ENCODE measurements at regions not wholly inside any gene's neighbourhood (a gene's known extent, or its start where the extent isn't known, plus 50 kb on each side); places are given as distances from the start of the nearest gene placed in this dataset.
A peak's percentile ranks its signal among the peaks of the same experiment; 100 is the strongest.
"Not testable (repeated sequence)": the region's sequence is repeated elsewhere in the genome, so short reads cannot be mapped to it uniquely, and the experiment has no call there.

DNA sequence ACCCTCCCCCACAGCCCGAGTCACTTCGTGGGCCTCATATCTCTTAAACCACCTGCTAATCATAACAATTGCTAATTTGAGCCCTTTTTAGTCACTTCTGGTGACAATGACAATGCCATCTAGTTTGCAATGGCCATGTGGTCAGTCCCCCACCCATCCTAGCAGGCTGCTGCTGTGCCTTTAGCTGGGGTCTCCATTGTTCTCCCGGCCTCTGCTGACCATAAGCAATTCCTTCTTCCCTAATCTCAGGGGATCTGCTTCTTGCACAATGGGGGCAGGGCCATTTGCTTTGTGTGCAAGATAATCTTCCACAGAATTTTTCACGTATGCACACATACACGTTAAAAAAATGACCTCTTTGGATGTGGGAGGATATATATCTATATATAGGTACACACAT, 406.1 kb upstream of the ONECUT1 start:
- H3K4me1 ChIP-seq (ENCODE audit: insufficient read depth): no peaks in the 10 kb centered on the region
- no peaks in the 10 kb centered on the region for H3K9me3 ChIP-seq (ENCODE audit: low read depth)
- no peaks in the 10 kb centered on the region for H3K27me3 ChIP-seq (replicated peaks; ENCODE audit: insufficient read depth)
- H3K9ac ChIP-seq: no peak overlapping the region
- no peak for TF ChIP-seq EZH2phosphoT487 (IDR thresholded peaks at IDR 0.05; ENCODE audit: insufficient read depth, low read depth)
- no peak for TF ChIP-seq EZH2 (IDR thresholded peaks at IDR 0.05; ENCODE audit: insufficient read depth, poor library complexity, severe bottlenecking)
- 27 to 36% methylated on average over 5 of the region's 5 CpGs for WGBS, 2 experiments (ENCODE audit: low coverage in 1 of 2, low lambda C conversion rate in 2 of 2, missing lambda C conversion rate in 2 of 2)
- H4K20me1 ChIP-seq (ENCODE audit: insufficient read depth): no peaks in the 10 kb centered on the region
- H3K27ac ChIP-seq: no peak overlapping the region
- no peak for DNase-seq
- no peak overlapping the region for H2AFZ ChIP-seq
- H3F3A ChIP-seq (ENCODE audit: insufficient read depth): no peaks in the 10 kb centered on the region
- in situ Hi-C loops (cut with MboI): loop anchor here (25.0 kb wide), 1 partner anchor 409 kb away; the partner anchor contains the start of gene ONECUT1
- H3K36me3 ChIP-seq (ENCODE audit: low read depth): no peaks in the 10 kb centered on the region
- no peak overlapping the region for H3K4me2 ChIP-seq (ENCODE audit: unreplicated experiment)
- H3K4me3 ChIP-seq: no peak overlapping the region
- no peaks in the 10 kb centered on the region for H3K9me2 ChIP-seq (ENCODE audit: insufficient read depth)
- H3K79me2 ChIP-seq (ENCODE audit: insufficient read depth): no peaks in the 10 kb centered on the region

DNA sequence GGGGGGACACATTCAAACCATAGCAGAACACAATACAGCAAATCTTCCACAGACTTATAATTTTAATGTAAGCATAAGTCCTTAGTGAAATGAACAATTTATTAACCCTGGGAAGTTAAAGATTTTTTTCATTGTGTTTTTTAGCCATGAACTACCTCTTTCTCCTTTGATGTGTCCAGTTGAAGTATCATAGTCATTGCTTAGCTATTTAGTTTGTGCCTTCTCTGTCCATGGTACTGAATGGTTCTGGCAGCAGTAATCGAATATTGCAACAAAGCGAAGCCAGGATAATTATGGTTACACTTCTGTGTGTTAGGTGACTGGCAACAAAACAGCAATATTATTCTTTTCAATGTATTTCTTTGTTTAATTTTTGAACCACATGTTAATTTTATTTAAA, 403.0 kb upstream of the ONECUT1 start:
- Histone ChIP-seq H3K9me3 (ENCODE audit: low read depth) (no peaks in the 10 kb centered on the region), H3K4me3 (no peak overlapping the region), H3K27me3 (replicated peaks; ENCODE audit: insufficient read depth) (no peaks in the 10 kb centered on the region), H3K36me3 (ENCODE audit: low read depth) (no peaks in the 10 kb centered on the region), H3F3A (ENCODE audit: insufficient read depth) (no peaks in the 10 kb centered on the region), H3K9me2 (ENCODE audit: insufficient read depth) (no peaks in the 10 kb centered on the region), H2AFZ (no peak overlapping the region), H3K4me1 (ENCODE audit: insufficient read depth) (no peaks in the 10 kb centered on the region), H3K9ac (no peak overlapping the region), H3K27ac (no peak overlapping the region), H3K79me2 (ENCODE audit: insufficient read depth) (no peaks in the 10 kb centered on the region), H3K4me2 (ENCODE audit: unreplicated experiment) (no peak overlapping the region), H4K20me1 (ENCODE audit: insufficient read depth) (no peaks in the 10 kb centered on the region)
- no peak for TF ChIP-seq EZH2phosphoT487 (IDR thresholded peaks at IDR 0.05; ENCODE audit: insufficient read depth, low read depth)
- TF ChIP-seq EZH2 (IDR thresholded peaks at IDR 0.05; ENCODE audit: insufficient read depth, poor library complexity, severe bottlenecking): no peak
- peak; percentile 28 for DNase-seq
- WGBS, 2 experiments (ENCODE audit: low coverage in 1 of 2, low lambda C conversion rate in 2 of 2, missing lambda C conversion rate in 2 of 2): 26 to 28% methylated on average over 2 of the region's 2 CpGs
- in situ Hi-C loops (cut with MboI): loop anchor here (25.0 kb wide), 1 partner anchor 406 kb away; the partner anchor contains the start of gene ONECUT1

DNA sequence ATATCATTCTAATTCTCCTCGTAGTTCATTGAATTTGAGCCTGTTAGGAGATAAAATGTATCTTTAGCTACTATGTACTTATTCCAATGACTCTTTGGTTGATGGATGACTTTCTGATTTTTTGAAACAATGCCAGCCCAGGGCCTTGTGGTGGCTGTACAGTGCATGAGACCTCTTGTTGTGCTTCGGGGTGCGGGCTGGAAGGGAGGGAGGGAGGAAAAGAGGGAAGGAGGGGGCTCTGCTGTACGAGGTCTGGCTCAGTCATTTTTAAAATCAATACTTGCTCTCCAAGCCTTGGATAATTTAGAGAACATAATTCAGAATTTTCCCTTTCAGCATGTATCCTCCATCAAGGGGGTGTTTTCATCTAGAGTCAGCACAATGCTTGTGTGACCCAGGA, 399.7 kb upstream of the ONECUT1 start:
- no peaks in the 10 kb centered on the region for H3K9me2 ChIP-seq (ENCODE audit: insufficient read depth)
- no peak for TF ChIP-seq EZH2 (IDR thresholded peaks at IDR 0.05; ENCODE audit: insufficient read depth, poor library complexity, severe bottlenecking)
- no peak for TF ChIP-seq EZH2phosphoT487 (IDR thresholded peaks at IDR 0.05; ENCODE audit: insufficient read depth, low read depth)
- no peaks in the 10 kb centered on the region for H3K9me3 ChIP-seq (ENCODE audit: low read depth)
- no peak overlapping the region for H2AFZ ChIP-seq
- 16 to 17% methylated on average over 4 of the region's 4 CpGs for WGBS, 2 experiments (ENCODE audit: low coverage in 1 of 2, low lambda C conversion rate in 2 of 2, missing lambda C conversion rate in 2 of 2)
- H3K9ac ChIP-seq: no peak overlapping the region
- no peaks in the 10 kb centered on the region for H3K36me3 ChIP-seq (ENCODE audit: low read depth)
- H3K4me2 ChIP-seq (ENCODE audit: unreplicated experiment): no peak overlapping the region
- no peak for DNase-seq
- no peak overlapping the region for H3K4me3 ChIP-seq
- in situ Hi-C loops (cut with MboI): loop anchor here (25.0 kb wide), 1 partner anchor 403 kb away; the partner anchor contains the start of gene ONECUT1
- no peaks in the 10 kb centered on the region for H3K79me2 ChIP-seq (ENCODE audit: insufficient read depth)
- no peaks in the 10 kb centered on the region for H3K27me3 ChIP-seq (replicated peaks; ENCODE audit: insufficient read depth)
- no peaks in the 10 kb centered on the region for H3K4me1 ChIP-seq (ENCODE audit: insufficient read depth)
- H4K20me1 ChIP-seq (ENCODE audit: insufficient read depth): no peaks in the 10 kb centered on the region
- no peak overlapping the region for H3K27ac ChIP-seq
- H3F3A ChIP-seq (ENCODE audit: insufficient read depth): no peaks in the 10 kb centered on the region

DNA sequence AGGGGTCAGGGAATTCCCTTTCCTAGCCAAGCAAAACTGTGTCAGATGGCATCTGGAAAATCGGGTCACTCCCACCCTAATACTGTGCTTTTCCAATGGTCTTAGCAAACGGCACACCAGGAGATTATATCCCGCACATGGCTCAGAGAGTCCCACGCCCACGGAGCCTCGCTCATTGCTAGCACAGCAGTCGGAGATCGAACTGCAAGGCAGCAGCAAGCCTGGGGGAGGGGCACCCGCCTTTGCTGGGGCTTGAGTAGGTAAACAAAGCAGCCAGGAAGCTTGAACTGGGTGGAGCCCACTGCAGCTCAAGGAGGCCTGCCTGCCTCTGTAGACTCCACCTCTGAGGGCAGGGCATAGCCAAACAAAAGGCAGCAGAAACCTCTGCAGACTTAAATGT, 393.3 kb upstream of the ONECUT1 start:
- not testable (repeated sequence) for H3K9me3 ChIP-seq (ENCODE audit: low read depth)
- 38 to 53% methylated on average over 8 to 9 of the region's 9 CpGs for WGBS, 2 experiments (ENCODE audit: low coverage in 1 of 2, low lambda C conversion rate in 2 of 2, missing lambda C conversion rate in 2 of 2)
- in situ Hi-C loops (cut with MboI): loop anchor here (25.0 kb wide), 1 partner anchor 396 kb away; the partner anchor contains the start of gene ONECUT1

DNA sequence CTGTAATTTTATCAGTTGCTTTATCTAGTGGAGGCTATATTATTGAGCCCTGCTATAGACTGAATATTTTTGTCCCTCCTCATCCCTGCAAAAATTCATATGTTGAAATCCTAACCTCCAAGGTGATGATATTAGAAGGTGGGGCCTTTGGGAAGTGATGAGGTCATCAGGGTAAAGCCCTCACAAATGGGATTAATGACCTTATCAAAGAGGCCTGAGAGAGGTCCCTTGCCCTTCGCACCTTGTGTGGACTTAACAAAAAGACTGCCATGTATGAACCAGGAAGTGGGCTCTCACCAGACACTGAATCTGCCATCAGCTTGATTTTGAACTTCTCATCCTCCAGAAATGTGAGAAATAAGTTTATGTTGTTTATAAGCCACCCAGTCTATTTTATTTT, 381.4 kb upstream of the ONECUT1 start:
- TF ChIP-seq EZH2phosphoT487 (IDR thresholded peaks at IDR 0.05; ENCODE audit: insufficient read depth, low read depth) (no peak), EZH2 (IDR thresholded peaks at IDR 0.05; ENCODE audit: insufficient read depth, poor library complexity, severe bottlenecking) (no peak)
- no peak for DNase-seq
- H3K9ac ChIP-seq: no peak overlapping the region
- no peaks in the 10 kb centered on the region for H3K36me3 ChIP-seq (ENCODE audit: low read depth)
- no peaks in the 10 kb centered on the region for H3K4me1 ChIP-seq (ENCODE audit: insufficient read depth)
- no peaks in the 10 kb centered on the region for H3K9me2 ChIP-seq (ENCODE audit: insufficient read depth)
- H4K20me1 ChIP-seq (ENCODE audit: insufficient read depth): no peaks in the 10 kb centered on the region
- H3F3A ChIP-seq (ENCODE audit: insufficient read depth): no peaks in the 10 kb centered on the region
- H3K27ac ChIP-seq: no peak overlapping the region
- H3K27me3 ChIP-seq (replicated peaks; ENCODE audit: insufficient read depth): no peaks in the 10 kb centered on the region
- no peak overlapping the region for H2AFZ ChIP-seq
- no peak overlapping the region for H3K4me2 ChIP-seq (ENCODE audit: unreplicated experiment)
- H3K79me2 ChIP-seq (ENCODE audit: insufficient read depth): no peaks in the 10 kb centered on the region
- in situ Hi-C loops (cut with MboI): no loop called here
- no peaks in the 10 kb centered on the region for H3K9me3 ChIP-seq (ENCODE audit: low read depth)
- 19 to 29% methylated on average over 1 of the region's 1 CpG for WGBS, 2 experiments (ENCODE audit: low coverage in 1 of 2, low lambda C conversion rate in 2 of 2, missing lambda C conversion rate in 2 of 2)
- no peak overlapping the region for H3K4me3 ChIP-seq

More for the DNA sequence above, 393.3 kb upstream of the ONECUT1 start:
- not testable (repeated sequence) for H3K79me2 ChIP-seq (ENCODE audit: insufficient read depth); DNase-seq; H3K36me3 ChIP-seq (ENCODE audit: low read depth); H3F3A ChIP-seq (ENCODE audit: insufficient read depth); H3K27me3 ChIP-seq (replicated peaks; ENCODE audit: insufficient read depth); H3K9ac ChIP-seq; H3K4me1 ChIP-seq (ENCODE audit: insufficient read depth); H2AFZ ChIP-seq; H4K20me1 ChIP-seq (ENCODE audit: insufficient read depth); H3K4me2 ChIP-seq (ENCODE audit: unreplicated experiment); H3K9me2 ChIP-seq (ENCODE audit: insufficient read depth); H3K4me3 ChIP-seq; H3K27ac ChIP-seq
